ENCODE measurements at regions not wholly inside any gene's neighbourhood (a gene's known extent, or its start where the extent isn't known, plus 50 kb on each side); places are given as distances from the start of the nearest gene placed in this dataset.

GRCh38 chr2:175837046-175837445 is 165.0 kb downstream of the LNPK start:
- TF ChIP-seq ZNF565 (CRISPR knock-in tag; conservative IDR thresholded peaks at IDR 0.05; ENCODE audit: low read depth) (no peak), ZFP30 (CRISPR knock-in tag; IDR thresholded peaks at IDR 0.05) (no peak), PATZ1 (CRISPR knock-in tag; IDR thresholded peaks at IDR 0.05; ENCODE audit: borderline replicate concordance) (no peak), RARB (CRISPR knock-in tag; IDR thresholded peaks at IDR 0.05) (no peak), OSR1 (CRISPR knock-in tag; IDR thresholded peaks at IDR 0.05) (no peak), ZFP3 (CRISPR knock-in tag; IDR thresholded peaks at IDR 0.05) (no peak), CSDC2 (CRISPR knock-in tag; IDR thresholded peaks at IDR 0.05) (no peak)
